Rectal smooth muscle tissue (tissue), 1 donor: ENCODE measurements at regions not wholly inside any gene's neighbourhood (a gene's known extent, or its start where the extent isn't known, plus 50 kb on each side); places are given as distances from the start of the nearest gene placed in this dataset.

Experiments used
- H3K27ac ChIP-seq: one replicate; pipeline ENCODE4 v1.7.0; 2013; ENCODE audit warnings: low read depth, low read length, inconsistent platforms
- H3K27me3 ChIP-seq: one replicate; pipeline ENCODE4 v1.7.0; 2013; ENCODE audit warnings: low read length; ENCODE audit not compliant: control insufficient read depth, insufficient read depth
- H3K36me3 ChIP-seq: one replicate; pipeline ENCODE4 v1.7.0; 2013; ENCODE audit warnings: low read length; ENCODE audit not compliant: control insufficient read depth, insufficient read depth
- H3K4me1 ChIP-seq: one replicate; pipeline ENCODE4 v1.7.0; 2013; ENCODE audit warnings: low read length; ENCODE audit not compliant: control insufficient read depth, insufficient read depth
- H3K4me3 ChIP-seq: one replicate; pipeline ENCODE4 v1.7.0; 2013; ENCODE audit warnings: low read length
- H3K9ac ChIP-seq: one replicate; pipeline ENCODE4 v1.7.0; 2013; ENCODE audit warnings: low read length

GRCh38 chr15:29942143-29942542, 119.9 kb upstream of the TJP1 start:
- Histone ChIP-seq H3K4me3 (no peak overlapping the region), H3K4me1 (no peaks in the 10 kb centered on the region), H3K27me3 (no peaks in the 10 kb centered on the region), H3K36me3 (no peaks in the 10 kb centered on the region), H3K27ac (no peak overlapping the region), H3K9ac (no peak overlapping the region)

- no peak overlapping the region for H3K4me3 ChIP-seq
- no peaks in the 10 kb centered on the region for H3K4me1 ChIP-seq
- H3K27me3 ChIP-seq = no peaks in the 10 kb centered on the region
- no peak overlapping the region for H3K9ac ChIP-seq
- no peaks in the 10 kb centered on the region for H3K36me3 ChIP-seq
- no peak overlapping the region for H3K27ac ChIP-seq
Measured at GRCh38 chr15:29939404-29939803, 117.1 kb upstream of the TJP1 start.

GRCh38 chr15:29938361-29939335, 116.4 kb upstream of the TJP1 start:
- H3K9ac ChIP-seq = no peak overlapping the region
- H3K27me3 ChIP-seq = no peaks in the 10 kb centered on the region
- H3K4me3 ChIP-seq = no peak overlapping the region
- H3K36me3 ChIP-seq = no peaks in the 10 kb centered on the region
- no peak overlapping the region for H3K27ac ChIP-seq
- H3K4me1 ChIP-seq = no peaks in the 10 kb centered on the region

GRCh38 chr15:29937956-29938355, 115.7 kb upstream of the TJP1 start:
- Histone ChIP-seq H3K27me3 (no peaks in the 10 kb centered on the region), H3K4me1 (no peaks in the 10 kb centered on the region), H3K9ac (no peak overlapping the region), H3K27ac (no peak overlapping the region), H3K36me3 (no peaks in the 10 kb centered on the region), H3K4me3 (no peak overlapping the region)

GRCh38 chr15:29936353-29937049, 114.2 kb upstream of the TJP1 start:
- Histone ChIP-seq H3K27me3 (no peaks in the 10 kb centered on the region), H3K36me3 (no peaks in the 10 kb centered on the region), H3K9ac (no peak overlapping the region), H3K27ac (no peak overlapping the region), H3K4me1 (no peaks in the 10 kb centered on the region), H3K4me3 (no peak overlapping the region)

GRCh38 chr15:29935296-29936004, 113.2 kb upstream of the TJP1 start:
- no peaks in the 10 kb centered on the region for H3K4me1 ChIP-seq
- no peaks in the 10 kb centered on the region for H3K27me3 ChIP-seq
- no peak overlapping the region for H3K4me3 ChIP-seq
- no peak overlapping the region for H3K27ac ChIP-seq
- no peak overlapping the region for H3K9ac ChIP-seq
- no peaks in the 10 kb centered on the region for H3K36me3 ChIP-seq

- no peak overlapping the region for H3K4me3 ChIP-seq
- H3K27me3 ChIP-seq = no peaks in the 10 kb centered on the region
- H3K9ac ChIP-seq = no peak overlapping the region
- H3K27ac ChIP-seq = no peak overlapping the region
- H3K4me1 ChIP-seq = no peaks in the 10 kb centered on the region
- no peaks in the 10 kb centered on the region for H3K36me3 ChIP-seq
Measured at GRCh38 chr15:29934251-29934650, 112.0 kb upstream of the TJP1 start.

GRCh38 chr15:29933042-29933803, 111.0 kb upstream of the TJP1 start:
- Histone ChIP-seq H3K9ac (no peak overlapping the region), H3K4me3 (no peak overlapping the region), H3K4me1 (no peaks in the 10 kb centered on the region), H3K27ac (no peak overlapping the region), H3K36me3 (no peaks in the 10 kb centered on the region), H3K27me3 (no peaks in the 10 kb centered on the region)

GRCh38 chr15:29926083-29926388, 103.8 kb upstream of the TJP1 start:
- Histone ChIP-seq H3K4me1 (no peaks in the 10 kb centered on the region), H3K36me3 (no peaks in the 10 kb centered on the region), H3K27ac (no peak overlapping the region), H3K27me3 (no peaks in the 10 kb centered on the region), H3K4me3 (no peak overlapping the region), H3K9ac (no peak overlapping the region)

GRCh38 chr15:29925227-29926082, 103.2 kb upstream of the TJP1 start:
- Histone ChIP-seq H3K27me3 (no peaks in the 10 kb centered on the region), H3K36me3 (no peaks in the 10 kb centered on the region), H3K4me1 (no peaks in the 10 kb centered on the region), H3K9ac (no peak overlapping the region), H3K27ac (no peak overlapping the region), H3K4me3 (no peak overlapping the region)

GRCh38 chr15:29924750-29925149, 102.5 kb upstream of the TJP1 start:
- H3K9ac ChIP-seq = no peak overlapping the region
- H3K36me3 ChIP-seq = no peaks in the 10 kb centered on the region
- H3K27ac ChIP-seq = no peak overlapping the region
- H3K27me3 ChIP-seq = no peaks in the 10 kb centered on the region
- no peak overlapping the region for H3K4me3 ChIP-seq
- no peaks in the 10 kb centered on the region for H3K4me1 ChIP-seq
